GM19467 (cell line): ENCODE measurements at regions not wholly inside any gene's neighbourhood (a gene's known extent, or its start where the extent isn't known, plus 50 kb on each side); places are given as distances from the start of the nearest gene placed in this dataset.

Experiments
- ATAC-seq: cut with Tn5 transposase; IDR thresholded peaks from one replicate; pipeline ENCODE4 v1.9.1; 2021; ENCODE audit warnings: mild to moderate bottlenecking, moderate library complexity; ENCODE audit not compliant: unreplicated experiment

DNA sequence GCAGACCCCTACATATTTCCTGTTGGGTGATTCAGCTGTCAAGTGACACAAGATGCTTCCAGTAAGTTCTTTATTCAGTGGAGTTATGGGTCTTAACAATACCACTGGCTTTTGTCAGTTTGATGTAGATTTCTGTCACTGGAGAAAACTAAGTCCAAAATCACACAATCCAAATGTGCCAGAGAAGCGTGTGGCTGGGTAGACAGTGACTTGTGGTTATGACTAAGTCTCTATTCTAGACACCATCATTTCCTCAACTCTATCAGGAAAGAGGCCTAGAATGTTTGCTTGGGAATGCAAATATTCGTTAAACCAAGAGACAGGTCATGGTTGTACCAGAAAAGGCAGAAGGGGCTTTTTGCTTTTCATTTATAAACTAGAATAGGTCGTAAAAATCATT lies 54.4 kb upstream of the HS3ST1 start:
- no peak for ATAC-seq

DNA sequence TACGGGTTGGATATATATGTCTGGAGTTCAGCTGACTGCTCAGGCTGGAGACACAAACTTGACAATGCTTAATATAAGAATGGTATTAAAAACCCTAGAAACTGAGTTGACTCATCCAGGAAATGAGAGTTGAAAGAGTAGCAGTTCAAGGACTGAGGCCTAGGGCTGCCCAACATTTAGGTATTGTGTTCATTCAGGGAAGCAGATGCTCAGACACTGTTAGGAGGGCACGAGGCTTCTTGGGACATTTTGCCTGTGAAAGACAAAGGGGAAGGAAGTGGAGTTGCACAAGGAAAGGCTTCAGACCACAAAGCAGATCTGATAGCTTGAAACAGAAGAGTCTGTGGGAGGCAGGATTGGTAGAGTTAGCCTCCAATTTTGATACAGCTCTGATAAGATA lies 52.0 kb upstream of the HS3ST1 start:
- peak; percentile 81 for ATAC-seq
